Right cardiac atrium (tissue), 5 donors: ENCODE measurements at regions not wholly inside any gene's neighbourhood (a gene's known extent, or its start where the extent isn't known, plus 50 kb on each side); places are given as distances from the start of the nearest gene placed in this dataset.
"Not testable (repeated sequence)": the region's sequence is repeated elsewhere in the genome, so short reads cannot be mapped to it uniquely, and the experiment has no call there.

Experiments used
- ATAC-seq, 2 donors: fragments of 200-7000 bp; cut with Tn5 transposase; one replicate each; pipeline versions ENCODE4 v1.8.0 to v1.9.1; 2020; ENCODE audit warnings: moderate library complexity in 2 of 2, mild to moderate bottlenecking in 1 of 2
- DNase-seq, 3 donors: peaks; one replicate each; pipeline ENCODE4 v3.0.0-alpha.2; 2020
- H3K27ac ChIP-seq: one replicate; pipeline ENCODE4 v1.5.1; 2013; ENCODE audit warnings: mild to moderate bottlenecking, low read length, control low read depth, moderate library complexity
- H3K27me3 ChIP-seq: one replicate; pipeline ENCODE4 v1.6.1; 2013; ENCODE audit not compliant: control insufficient read depth, insufficient read depth
- H3K4me1 ChIP-seq: one replicate; pipeline ENCODE4 v1.6.1; 2013; ENCODE audit warnings: low read length; ENCODE audit not compliant: control insufficient read depth, insufficient read depth
- H3K4me3 ChIP-seq: one replicate; pipeline ENCODE4 v1.5.1; 2013; ENCODE audit warnings: low read length, control low read depth
- H3K9me3 ChIP-seq: one replicate; pipeline ENCODE4 v1.6.1; 2013; ENCODE audit warnings: low read length; ENCODE audit not compliant: control insufficient read depth
- WGBS: extraction: QIAGEN DNeasy Blood & Tissue Kit; methylation state at CpG from one replicate; pipeline ENCODE4 v1.1.7; 2013; 5-methylcytosine and 5-hydroxymethylcytosine counted together
- intact Hi-C, 4 donors: fragments of 100-400 bp; cut with DNase I; formaldehyde crosslinking; loops; one replicate each; pipeline versions ENCODE4 v1.11.0 to v1.14.0; 2022 to 2023
- donor health status: healthy with polysubstance abuse.
- donor health status: DM: no; HTN: yes; CAD: no.
- donor health status: DM: no; HTN: no; CAD: no.
- donor health status: DM: no; HTN: yes; CAD: no; lungs with severe emphysema.
- donor health status: DM: yes; HTN: yes; CAD: no.

GRCh38 chr7:76774279-76774678, 147.2 kb upstream of the POMZP3 start:
- not testable (repeated sequence) for H3K4me3 ChIP-seq

DNA sequence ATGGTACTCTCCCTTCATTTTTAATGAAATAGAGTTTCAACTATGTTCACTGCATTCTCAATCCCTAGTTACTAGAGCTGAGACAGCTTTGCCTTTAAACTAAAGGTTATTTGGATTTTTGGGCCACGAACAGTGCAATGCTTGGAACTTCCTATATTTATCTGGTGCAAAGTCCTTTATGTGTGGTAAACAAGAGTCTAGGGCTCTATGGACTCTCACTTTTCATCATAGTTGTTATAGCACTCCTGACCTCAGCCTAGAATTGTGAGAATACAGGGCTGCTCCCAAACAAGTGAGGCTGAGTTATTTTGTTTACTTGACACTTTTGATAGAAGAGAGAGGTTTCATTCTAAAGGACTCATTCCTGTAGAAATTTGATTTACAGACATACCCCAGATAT, 144.9 kb upstream of the POMZP3 start:
- H3K4me3 ChIP-seq, H3K9me3 ChIP-seq, ATAC-seq, H3K4me1 ChIP-seq, H3K27ac ChIP-seq, intact Hi-C loops, DNase-seq, H3K27me3 ChIP-seq: not testable (repeated sequence)
- 67% methylated on average over 1 of the region's 1 CpG for WGBS

More at GRCh38 chr7:76774279-76774678, 147.2 kb upstream of the POMZP3 start:
- DNase-seq, ATAC-seq, H3K27ac ChIP-seq, H3K9me3 ChIP-seq, H3K4me1 ChIP-seq, H3K27me3 ChIP-seq, intact Hi-C loops: not testable (repeated sequence)
- WGBS = 52% methylated on average over 2 of the region's 2 CpGs

- WGBS = 87% methylated on average over 3 of the region's 3 CpGs
- DNase-seq, intact Hi-C loops: not testable (repeated sequence)
Observed at GRCh38 chr7:76763977-76764376, 136.9 kb upstream of the POMZP3 start.

DNA sequence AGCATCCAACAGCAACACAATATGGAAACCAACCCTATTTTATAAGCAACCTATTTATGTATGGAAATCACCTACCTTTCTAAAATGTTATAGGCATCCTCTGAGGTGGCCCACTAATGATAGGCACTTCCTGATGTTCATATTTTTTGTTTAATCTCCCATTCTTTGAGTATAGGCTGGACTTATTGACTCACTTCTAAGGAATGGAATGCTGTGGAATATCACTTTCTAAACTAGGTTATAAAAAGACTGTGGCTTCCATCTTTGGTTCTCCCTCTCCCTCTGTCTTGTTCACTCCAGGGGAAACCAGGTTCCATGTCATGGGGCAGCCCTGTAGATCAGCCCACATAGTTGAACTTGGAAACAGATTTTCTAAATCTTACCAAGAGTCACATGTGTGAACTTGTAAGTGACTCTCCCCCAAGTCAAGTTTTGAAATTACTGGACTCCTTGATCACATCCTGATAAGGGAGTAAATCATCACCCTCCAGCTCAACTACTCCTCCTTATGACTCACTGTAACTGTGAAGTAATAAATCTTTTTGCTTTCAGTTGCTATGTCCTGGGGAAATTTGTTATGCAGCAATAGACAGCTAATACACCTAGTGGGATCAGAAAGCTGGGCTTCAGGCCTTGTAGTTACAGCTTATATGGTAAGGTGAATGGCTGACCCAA, 133.6 kb upstream of the POMZP3 start:
- DNase-seq, ATAC-seq, H3K9me3 ChIP-seq, H3K4me1 ChIP-seq, intact Hi-C loops, H3K27ac ChIP-seq, H3K4me3 ChIP-seq, H3K27me3 ChIP-seq: not testable (repeated sequence)

More at GRCh38 chr7:76763977-76764376, 136.9 kb upstream of the POMZP3 start:
- H3K4me1 ChIP-seq, H3K27ac ChIP-seq, H3K27me3 ChIP-seq, ATAC-seq, H3K4me3 ChIP-seq, H3K9me3 ChIP-seq: not testable (repeated sequence)

DNA sequence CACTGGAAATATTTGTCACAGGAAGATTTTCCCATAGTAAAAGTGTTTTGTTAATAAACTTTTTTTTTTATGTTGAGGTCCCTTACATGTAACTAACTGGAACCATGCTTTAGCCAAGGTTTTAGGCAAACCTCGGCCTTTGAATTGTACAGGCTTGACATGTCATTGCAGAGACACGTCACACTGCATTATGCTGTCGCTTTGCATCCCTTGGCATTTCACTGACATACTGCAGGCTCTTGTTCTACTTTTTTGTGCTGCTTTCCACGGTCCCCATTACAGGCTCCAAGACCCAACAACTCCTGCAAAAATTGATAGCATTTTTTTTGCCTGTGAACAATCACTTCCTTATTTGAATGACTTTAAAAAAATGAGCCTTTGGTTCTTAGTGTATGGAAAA, 112.5 kb upstream of the POMZP3 start:
- DNase-seq, H3K9me3 ChIP-seq, intact Hi-C loops, H3K27me3 ChIP-seq, ATAC-seq, H3K4me1 ChIP-seq, H3K27ac ChIP-seq, H3K4me3 ChIP-seq: not testable (repeated sequence)
- WGBS = 54% methylated on average over 4 of the region's 4 CpGs

GRCh38 chr7:76736724-76737123, 109.6 kb upstream of the POMZP3 start:
- H3K4me3 ChIP-seq, intact Hi-C loops, H3K4me1 ChIP-seq, ATAC-seq, H3K27ac ChIP-seq, H3K9me3 ChIP-seq, H3K27me3 ChIP-seq, DNase-seq: not testable (repeated sequence)
- 42% methylated on average over 2 of the region's 2 CpGs for WGBS

DNA sequence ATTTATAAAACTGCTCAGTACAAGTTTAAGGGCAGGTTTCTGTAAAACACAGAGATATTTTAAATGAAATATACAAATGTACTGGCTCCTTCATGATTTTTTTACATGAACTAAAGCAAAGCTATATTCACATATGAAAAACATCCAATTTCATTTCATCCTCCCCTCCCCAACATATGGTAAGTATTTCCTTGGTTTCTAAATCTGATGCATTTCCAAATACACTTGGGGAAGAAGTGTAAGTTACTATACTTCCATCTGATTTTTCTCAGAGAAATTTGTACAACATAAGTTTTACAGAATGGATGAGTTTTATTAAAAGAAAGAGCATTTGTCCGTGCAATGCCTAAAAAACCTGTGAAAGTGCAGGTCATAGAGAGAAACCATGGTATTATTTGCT, 109.0 kb upstream of the POMZP3 start:
- DNase-seq, H3K4me3 ChIP-seq, H3K9me3 ChIP-seq, ATAC-seq, H3K27ac ChIP-seq, H3K4me1 ChIP-seq, H3K27me3 ChIP-seq, intact Hi-C loops: not testable (repeated sequence)
- WGBS = 86% methylated on average over 1 of the region's 1 CpG

- H3K4me3 ChIP-seq, DNase-seq, intact Hi-C loops, H3K9me3 ChIP-seq, H3K4me1 ChIP-seq, H3K27me3 ChIP-seq, ATAC-seq, H3K27ac ChIP-seq: not testable (repeated sequence)
- WGBS = no CpG with 5 or more reads among the region's 1 CpG
Observed at GRCh38 chr7:76735668-76736067, 108.6 kb upstream of the POMZP3 start.

- H3K27me3 ChIP-seq, H3K9me3 ChIP-seq, H3K4me1 ChIP-seq, H3K27ac ChIP-seq, intact Hi-C loops, DNase-seq, ATAC-seq, H3K4me3 ChIP-seq: not testable (repeated sequence)
- WGBS = 86% methylated on average over 23 of the region's 23 CpGs
Observed at GRCh38 chr7:76728571-76728974, 101.5 kb upstream of the POMZP3 start.

- DNase-seq, ATAC-seq, H3K27ac ChIP-seq, H3K4me3 ChIP-seq, intact Hi-C loops, H3K4me1 ChIP-seq, H3K9me3 ChIP-seq, H3K27me3 ChIP-seq: not testable (repeated sequence)
- 36% methylated on average over 1 of the region's 3 CpGs for WGBS
Observed at GRCh38 chr7:76723928-76724327, 96.8 kb upstream of the POMZP3 start.

DNA sequence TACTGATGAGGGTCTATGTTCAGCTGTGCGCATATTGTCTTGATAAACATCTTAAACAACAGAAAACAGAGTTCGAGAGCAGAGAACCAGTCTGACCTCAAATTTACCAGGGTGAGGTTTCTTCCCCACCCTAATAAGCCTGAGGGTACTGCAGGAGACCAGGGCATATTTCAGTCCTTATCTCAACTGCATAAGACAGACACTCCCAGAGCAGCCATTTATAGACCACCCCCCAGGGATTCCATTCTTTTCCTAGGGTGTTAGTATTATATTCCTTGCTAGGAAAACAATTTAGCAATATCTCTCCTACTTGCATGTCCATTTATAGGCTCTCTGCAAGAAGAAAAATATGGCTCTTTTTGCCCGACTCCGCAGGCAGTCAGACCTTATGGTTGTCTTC, 89.5 kb upstream of the POMZP3 start:
- H3K4me3 ChIP-seq, intact Hi-C loops, H3K9me3 ChIP-seq, ATAC-seq, H3K27ac ChIP-seq, H3K27me3 ChIP-seq, DNase-seq, H3K4me1 ChIP-seq: not testable (repeated sequence)
- WGBS = 65% methylated on average over 3 of the region's 4 CpGs

DNA sequence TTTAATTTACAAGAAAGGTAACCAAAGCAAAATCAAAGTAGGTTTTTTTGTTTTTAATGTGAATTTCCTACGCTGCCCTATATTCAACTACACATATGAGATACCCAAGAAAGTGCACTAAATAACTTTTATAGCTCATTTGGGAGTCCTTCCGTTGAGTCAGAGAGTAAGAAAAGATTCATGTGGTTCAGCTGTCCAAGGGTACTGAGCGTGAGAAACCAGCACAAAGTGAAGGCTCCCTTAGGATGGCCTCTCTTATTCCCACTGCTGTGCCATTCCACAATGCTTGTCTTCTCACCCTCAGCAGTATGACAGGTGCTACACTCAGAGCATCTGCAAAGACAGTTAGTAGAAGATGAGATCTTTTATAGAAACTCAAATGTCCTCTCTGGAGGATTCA, 85.8 kb upstream of the POMZP3 start:
- ATAC-seq, H3K4me3 ChIP-seq, H3K4me1 ChIP-seq, intact Hi-C loops, H3K27ac ChIP-seq, H3K9me3 ChIP-seq, DNase-seq, H3K27me3 ChIP-seq: not testable (repeated sequence)
- 90% methylated on average over 3 of the region's 3 CpGs for whole genome bisulfite sequencing
